Spleen (tissue), 11 donors: ENCODE measurements at regions not wholly inside any gene's neighbourhood (a gene's known extent, or its start where the extent isn't known, plus 50 kb on each side); places are given as distances from the start of the nearest gene placed in this dataset.

ENCODE experiments used
- DNase-seq: peaks from one replicate; pipeline ENCODE4 v3.0.0-alpha.2; 2020
- H3K27ac ChIP-seq, 8 donors: fragments of 200-600 bp; sonication (generic) in 7 of 8; 1 replicate in 4 of 8; 2 replicates in 4 of 8; pipeline versions ENCODE4 v1.5.0 to v1.8.0; 2016 to 2021; ENCODE audit warnings: inconsistent platforms in 4 of 8, mild to moderate bottlenecking in 4 of 8, moderate library complexity in 1 of 8
- H3K27me3 ChIP-seq, 7 donors: fragments of 200-600 bp; sonication (generic) in 6 of 7; replicated peaks in 1 of 7; 1 replicate in 4 of 7; 2 replicates in 3 of 7; pipeline versions ENCODE4 v1.5.0 to v1.8.0; 2016 to 2021; ENCODE audit warnings: inconsistent platforms in 3 of 7, mild to moderate bottlenecking in 1 of 7
- H3K36me3 ChIP-seq, 6 donors: fragments of 200-600 bp; sonication (generic) in 5 of 6; 1 replicate in 4 of 6; 2 replicates in 2 of 6; pipeline versions ENCODE4 v1.5.0 to v1.8.0; 2016 to 2021; ENCODE audit warnings: inconsistent platforms in 2 of 6
- H3K4me1 ChIP-seq, 6 donors: fragments of 200-600 bp; sonication (generic) in 5 of 6; 1 replicate in 3 of 6; 2 replicates in 3 of 6; pipeline versions ENCODE4 v1.5.0 to v1.8.0; 2016 to 2021; ENCODE audit warnings: inconsistent platforms in 3 of 6
- H3K4me3 ChIP-seq, 8 donors: fragments of 200-600 bp; sonication (generic) in 7 of 8; 1 replicate in 4 of 8; 2 replicates in 4 of 8; pipeline versions ENCODE4 v1.5.0 to v1.8.0; 2016 to 2021; ENCODE audit warnings: inconsistent platforms in 4 of 8, mild to moderate bottlenecking in 4 of 8, moderate library complexity in 2 of 8
- H3K9me3 ChIP-seq, 8 donors: fragments of 200-600 bp; sonication (generic) in 7 of 8; 1 replicate in 4 of 8; 2 replicates in 4 of 8; pipeline versions ENCODE4 v1.5.0 to v1.8.0; 2016 to 2021; ENCODE audit warnings: inconsistent platforms in 4 of 8
- CTCF ChIP-seq, 11 experiments: fragments of 200-600 bp in 7 of 11; fragments of 450-650 bp in 4 of 11; sonication (generic) in 4 of 11; IDR thresholded peaks in 8 of 11; conservative IDR thresholded peaks in 3 of 11; 1 replicate in 7 of 11; 2 replicates in 4 of 11; pipeline versions ENCODE4 v1.4.0 to v1.8.0; 2016 to 2021; ENCODE audit warnings: antibody characterized with exemption in 11 of 11, inconsistent platforms in 4 of 11, mild to moderate bottlenecking in 1 of 11
- POLR2A ChIP-seq, 3 donors: fragments of 450-650 bp; IDR thresholded peaks; one replicate each; pipeline ENCODE4 v1.5.1; 2017; ENCODE audit warnings: antibody characterized with exemption in 3 of 3, mild to moderate bottlenecking in 1 of 3
- POLR2AphosphoS5 ChIP-seq, 3 donors: sonication (generic); formaldehyde crosslinking; IDR thresholded peaks; one replicate each; pipeline ENCODE4 v1.5.1; 2017; ENCODE audit warnings: antibody characterized with exemption in 3 of 3
- WGBS, 5 donors: extraction: QIAGEN DNeasy Blood & Tissue Kit in 3 of 5; methylation state at CpG; one replicate each; pipeline versions ENCODE4 v1.1.5 to v1.1.7; 2013 to 2018; 5-methylcytosine and 5-hydroxymethylcytosine counted together
- intact Hi-C: fragments of 100-400 bp; cut with DNase I; formaldehyde crosslinking; loops from one replicate; pipeline ENCODE4 v1.15.0; 2023; ENCODE audit warnings: low total_unique reads
- donor health status: healthy with polysubstance abuse.
- donor health status: DM: no; HTN: no; CAD: no; lungs with moderate emphysema.
- donor health status: DM: no; HTN: no; CAD: no.
- donor health status: Bipolar disorder and iron deficiency.
- donor health status: healthy.
- donor health status: DM: no; HTN: no; CAD: no.
- donor health status: DM: yes; HTN: yes; CAD: no.

DNA sequence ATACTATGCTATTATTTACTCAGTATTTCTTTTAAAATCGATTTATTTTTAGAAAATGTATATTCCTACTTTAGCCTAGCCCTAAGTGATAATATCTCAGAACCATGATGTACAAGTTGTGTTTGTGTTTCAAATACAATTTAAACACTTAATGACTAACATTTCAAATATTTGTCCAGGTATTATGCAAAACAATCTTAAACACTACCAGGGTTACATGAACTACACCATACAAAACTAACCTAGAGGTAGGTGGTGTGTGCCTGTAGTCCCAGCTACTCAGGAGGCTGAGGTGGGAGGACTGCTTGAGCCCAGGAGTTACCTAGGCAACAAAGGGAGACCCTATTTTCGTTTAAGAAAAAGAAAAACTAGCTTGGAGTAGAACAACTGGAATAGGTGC, 83.0 kb upstream of the TMEM33 start:
- intact Hi-C loops: no loop called here
- Histone ChIP-seq H3K36me3 (no peaks in the 10 kb centered on the region), H3K4me1 (no peaks in the 10 kb centered on the region), H3K27ac (no peak overlapping the region), H3K4me3 (no peak overlapping the region), H3K9me3 (no peaks in the 10 kb centered on the region), H3K27me3 (peaks cover 0 to 42% (median 1%) of the 10 kb centered on the region in 7 donors)
- no peak for TF ChIP-seq POLR2AphosphoS5 (IDR thresholded peaks at IDR 0.05)
- TF ChIP-seq CTCF (IDR thresholded peaks at IDR 0.05 in 8 of 11, conservative IDR thresholded peaks at IDR 0.05 in 3 of 11): no peak
- TF ChIP-seq POLR2A (IDR thresholded peaks at IDR 0.05): no peak
- 53 to 68% (median 58%) methylated on average over 2 of the region's 2 CpGs for WGBS, 5 donors
- DNase-seq: no peak

DNA sequence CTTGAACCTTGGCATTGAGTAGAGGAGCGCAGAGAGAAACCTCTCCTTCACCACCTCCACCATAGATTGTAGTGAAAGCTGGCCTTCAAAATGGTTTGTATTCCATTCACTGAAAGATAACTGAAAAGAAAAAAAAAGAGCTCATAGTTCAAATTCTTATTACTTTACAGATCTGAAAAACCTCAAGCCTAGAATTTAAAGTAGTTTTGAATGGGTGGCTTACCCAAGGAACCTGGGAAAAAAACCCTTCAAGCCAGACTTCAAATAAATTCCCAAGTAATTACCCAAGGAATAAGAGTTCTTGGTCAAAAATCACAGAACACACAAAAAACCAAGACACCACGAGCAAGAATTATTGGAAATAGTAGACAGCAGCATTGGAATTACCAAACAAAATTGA, 83.6 kb upstream of the TMEM33 start:
- intact Hi-C loops: no loop called here
- H3K27ac ChIP-seq: no peak overlapping the region
- peaks cover 0 to 36% (median 0%) of the 10 kb centered on the region in 7 donors for H3K27me3 ChIP-seq
- H3K9me3 ChIP-seq: no peaks in the 10 kb centered on the region
- no peak overlapping the region for H3K4me3 ChIP-seq
- DNase-seq: no peak
- no peaks in the 10 kb centered on the region for H3K4me1 ChIP-seq
- TF ChIP-seq POLR2AphosphoS5 (IDR thresholded peaks at IDR 0.05) (no peak), POLR2A (IDR thresholded peaks at IDR 0.05) (no peak), CTCF (IDR thresholded peaks at IDR 0.05 in 8 of 11, conservative IDR thresholded peaks at IDR 0.05 in 3 of 11) (no peak)
- no peaks in the 10 kb centered on the region for H3K36me3 ChIP-seq
- 76 to 85% (median 80%) methylated on average over 2 of the region's 2 CpGs for WGBS, 5 donors

DNA sequence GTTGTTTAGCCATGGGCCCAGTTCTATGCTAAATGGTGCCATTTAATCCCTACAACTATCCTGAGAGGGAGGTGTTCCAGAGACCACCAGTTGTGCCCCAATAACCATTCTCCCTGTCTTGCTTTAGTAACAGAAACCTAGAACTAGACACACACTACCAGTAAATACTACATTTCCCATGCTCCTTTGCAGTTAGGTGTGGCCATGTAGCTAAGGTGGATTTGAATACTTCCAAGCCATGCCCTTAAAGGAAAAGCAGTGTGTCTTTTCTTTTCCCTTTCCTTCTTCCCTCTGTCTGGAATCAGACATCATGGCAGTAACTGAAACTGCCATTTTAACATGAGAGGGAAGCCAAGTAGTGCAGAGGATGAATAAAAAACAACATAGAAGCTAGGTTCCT, 90.9 kb upstream of the TMEM33 start:
- Histone ChIP-seq H3K36me3 (no peaks in the 10 kb centered on the region), H3K27me3 (peaks cover 0 to 2% (median 0%) of the 10 kb centered on the region in 7 donors), H3K4me3 (no peak overlapping the region), H3K9me3 (peaks cover 0 to 6% (median 0%) of the 10 kb centered on the region in 8 donors), H3K4me1 (peaks cover 0 to 3% (median 0%) of the 10 kb centered on the region in 6 donors), H3K27ac (no peak overlapping the region)
- no peak for TF ChIP-seq CTCF (IDR thresholded peaks at IDR 0.05 in 8 of 11, conservative IDR thresholded peaks at IDR 0.05 in 3 of 11)
- TF ChIP-seq POLR2A (IDR thresholded peaks at IDR 0.05): no peak
- TF ChIP-seq POLR2AphosphoS5 (IDR thresholded peaks at IDR 0.05): no peak
- intact Hi-C loops: no loop called here
- DNase-seq: no peak

- DNase-seq: no peak
- intact Hi-C loops: no loop called here
- TF ChIP-seq POLR2AphosphoS5 (IDR thresholded peaks at IDR 0.05) (no peak), CTCF (IDR thresholded peaks at IDR 0.05 in 8 of 11, conservative IDR thresholded peaks at IDR 0.05 in 3 of 11) (no peak), POLR2A (IDR thresholded peaks at IDR 0.05) (no peak)
- Histone ChIP-seq H3K9me3 (peaks cover 0 to 6% (median 0%) of the 10 kb centered on the region in 8 donors), H3K27me3 (no peaks in the 10 kb centered on the region), H3K27ac (no peak overlapping the region), H3K36me3 (no peaks in the 10 kb centered on the region), H3K4me1 (peaks cover 0 to 5% (median 0%) of the 10 kb centered on the region in 6 donors), H3K4me3 (no peak overlapping the region)
- 37 to 46% (median 40%) methylated on average over 8 of the region's 8 CpGs for WGBS, 5 donors
Measured at GRCh38 chr4:41839916-41840854, 91.7 kb upstream of the PHOX2B start.
